GM12878 (cell line): ENCODE measurements at regions not wholly inside any gene's neighbourhood (a gene's known extent, or its start where the extent isn't known, plus 50 kb on each side); places are given as distances from the start of the nearest gene placed in this dataset.
A peak's percentile ranks its signal among the peaks of the same experiment; 100 is the strongest.

Experiments
- ATAC-seq: fragments of 200-7000 bp; cut with Tn5 transposase; 3 replicates; pipeline ENCODE4 v1.9.1; 2020; ENCODE audit warnings: mild to moderate bottlenecking, moderate library complexity
- BruUV-seq: library from RNA; stranded (reverse); fragments of 400-500 nt; replicated peaks from 2 replicates; lab custom pipeline; 2021; lab: Mats Ljungman, UMichigan
- CTCF ChIA-PET: fragments of 300-600 bp; sonication (Branson Sonifier 250); formaldehyde crosslinking; extraction: SDS; loops from one replicate; lab custom pipeline; 2021; ENCODE audit warnings: inconsistent platforms; lab: Yijun Ruan, JAX
- POLR2A ChIA-PET: fragments of 350-600 bp; formaldehyde crosslinking; extraction: SDS; loops from one replicate; lab custom pipeline; 2021; ENCODE audit warnings: inconsistent platforms; lab: Charles Lee
- RAD21 ChIA-PET: fragments of 300-600 bp; sonication (Branson Sonifier 250); formaldehyde crosslinking; loops from one replicate; lab custom pipeline; 2023; ENCODE audit warnings: antibody characterized with exemption; ENCODE audit not compliant: unreplicated experiment; lab: Charles Lee
- SMC1A ChIA-PET: fragments of 300-600 bp; sonication (Branson Sonifier 250); formaldehyde crosslinking; loops from one replicate; lab custom pipeline; 2023; ENCODE audit not compliant: unreplicated experiment, uncharacterized antibody; lab: Charles Lee
- DNase-seq: peaks from one replicate; pipeline ENCODE4 v3.0.0-alpha.2; 2011; ENCODE audit warnings: low read depth, low spot score
- FAIRE-seq: peaks from 3 replicates; lab custom pipeline; 2011; peaks lifted over from hg19 to GRCh38; lab: Jason Lieb, UNC
- H2AFZ ChIP-seq: 2 replicates; pipeline ENCODE4 v1.6.0; 2011; ENCODE audit warnings: low read depth, low read length, control low read depth; ENCODE audit not compliant: control insufficient read depth
- H3K27ac ChIP-seq: 2 replicates; pipeline ENCODE4 v1.5.1; 2011; ENCODE audit warnings: control low read depth; ENCODE audit not compliant: control insufficient read depth, insufficient read depth
- H3K27me3 ChIP-seq, 2 experiments: replicated peaks in 1 of 2; 2 replicates each; pipeline versions ENCODE4 v1.6.0 to v1.6.1; 2011; ENCODE audit warnings: low read length in 1 of 2; ENCODE audit not compliant: control insufficient read depth in 2 of 2, insufficient read depth in 2 of 2
- H3K36me3 ChIP-seq, 2 experiments: 2 replicates each; pipeline ENCODE4 v1.5.1; 2011; ENCODE audit warnings: low read length in 1 of 2; ENCODE audit not compliant: control insufficient read depth in 2 of 2, insufficient read depth in 2 of 2
- H3K4me1 ChIP-seq: 2 replicates; pipeline ENCODE4 v1.6.1; 2011; ENCODE audit warnings: mild to moderate bottlenecking, low read length, moderate library complexity, mixed read lengths; ENCODE audit not compliant: control insufficient read depth, insufficient read depth
- H3K4me2 ChIP-seq: 2 replicates; pipeline ENCODE4 v1.6.0; 2011; ENCODE audit warnings: control low read depth; ENCODE audit not compliant: control insufficient read depth, insufficient read depth
- H3K4me3 ChIP-seq: fragments of 200-600 bp; sonication (generic); 2 replicates; pipeline ENCODE4 v1.5.1; 2016
- H3K79me2 ChIP-seq: 2 replicates; pipeline ENCODE4 v1.6.0; 2011; ENCODE audit warnings: low read length; ENCODE audit not compliant: control insufficient read depth, insufficient read depth
- H3K9ac ChIP-seq: 2 replicates; pipeline ENCODE4 v1.8.0; 2011; ENCODE audit warnings: low read length, control low read depth, mixed read lengths; ENCODE audit not compliant: control insufficient read depth, insufficient read depth
- H3K9me3 ChIP-seq: replicated peaks from 3 replicates; pipeline ENCODE4 v1.5.1; 2011; ENCODE audit warnings: mild to moderate bottlenecking, low read length; ENCODE audit not compliant: control insufficient read depth, insufficient read depth
- H4K20me1 ChIP-seq: 2 replicates; pipeline ENCODE4 v1.6.0; 2011; ENCODE audit not compliant: control insufficient read depth, insufficient read depth
- BMI1 ChIP-seq: fragments of 450-650 bp; IDR thresholded peaks from 2 replicates; pipeline ENCODE4 v1.6.1; 2016; ENCODE audit warnings: mild to moderate bottlenecking, moderate library complexity, borderline replicate concordance
- CBFB ChIP-seq: IDR thresholded peaks from 2 replicates; pipeline ENCODE4 v1.6.1; 2016; ENCODE audit warnings: antibody characterized with exemption, low read depth
- CTCF ChIP-seq, 3 experiments: IDR thresholded peaks in 2 of 3; conservative IDR thresholded peaks in 1 of 3; 2 replicates each; pipeline ENCODE4 v1.5.1; 2011; ENCODE audit warnings: low read depth in 3 of 3, low read length in 3 of 3, mild to moderate bottlenecking in 3 of 3, control low read depth in 2 of 3, moderate library complexity in 2 of 3, inconsistent platforms in 1 of 3, mixed read lengths in 1 of 3; ENCODE audit not compliant: control insufficient read depth in 2 of 3, insufficient read depth in 1 of 3; ENCODE audit errors: extremely low read depth in 1 of 3
- GABPA ChIP-seq: IDR thresholded peaks from 2 replicates; pipeline ENCODE4 v1.6.1; 2014; ENCODE audit warnings: antibody characterized with exemption, low read depth, mild to moderate bottlenecking, inconsistent platforms
- HDAC6 ChIP-seq: fragments of 200-600 bp; sonication (generic); IDR thresholded peaks from one replicate; pipeline ENCODE4 v1.8.0; 2017; ENCODE audit warnings: antibody characterized with exemption; ENCODE audit not compliant: unreplicated experiment
- MYB ChIP-seq: fragments of 150-350 bp; IDR thresholded peaks from 2 replicates; pipeline ENCODE4 v1.6.1; 2014; ENCODE audit warnings: mild to moderate bottlenecking, low read depth, low read length, borderline replicate concordance
- NBN ChIP-seq: fragments of 450-650 bp; IDR thresholded peaks from 2 replicates; pipeline ENCODE4 v1.6.1; 2016
- PBX3 ChIP-seq: IDR thresholded peaks from 2 replicates; pipeline ENCODE4 v1.6.1; 2011; ENCODE audit warnings: mild to moderate bottlenecking, low read depth, low read length, moderate library complexity; ENCODE audit not compliant: insufficient replicate concordance
- PRDM15 ChIP-seq: fragments of 450-650 bp; formaldehyde crosslinking; IDR thresholded peaks from 2 replicates; pipeline ENCODE4 v1.4.0; 2020; ENCODE audit warnings: mild to moderate bottlenecking, moderate library complexity
- RAD21 ChIP-seq: IDR thresholded peaks from 2 replicates; pipeline ENCODE4 v1.6.1; 2011; ENCODE audit warnings: mild to moderate bottlenecking, low read depth, low read length, moderate library complexity; ENCODE audit not compliant: insufficient read depth
- RFX5 ChIP-seq: IDR thresholded peaks from 2 replicates; pipeline ENCODE4 v1.6.1; 2011; ENCODE audit warnings: low read depth, low read length, improper control_type of control experiment
- SIN3A ChIP-seq: IDR thresholded peaks from 2 replicates; pipeline ENCODE4 v1.6.1; 2012; ENCODE audit warnings: low read depth, low read length, improper control_type of control experiment
- SMC3 ChIP-seq: IDR thresholded peaks from 2 replicates; pipeline ENCODE4 v1.6.1; 2011; ENCODE audit warnings: low read length, improper control_type of control experiment, borderline replicate concordance
- TARDBP ChIP-seq: IDR thresholded peaks from 2 replicates; pipeline ENCODE4 v1.6.1; 2016; ENCODE audit warnings: borderline replicate concordance
- TCF3 ChIP-seq: IDR thresholded peaks from 2 replicates; pipeline ENCODE4 v1.6.1; 2012; ENCODE audit warnings: low read depth, mild to moderate bottlenecking, low read length, borderline replicate concordance; ENCODE audit not compliant: insufficient read depth
- WGBS: methylation state at CpG from one replicate; pipeline ENCODE4 v1.1.6; 2016; ENCODE audit warnings: low lambda C conversion rate; ENCODE audit not compliant: insufficient replicate concordance, insufficient coverage; ENCODE audit errors: missing lambda C conversion rate; 5-methylcytosine and 5-hydroxymethylcytosine counted together
- in situ Hi-C: fragments of 300-500 bp; cut with MboI; formaldehyde crosslinking; loops from 9 replicates; pipeline ENCODE4 v1.14.3; 2018; ENCODE audit warnings: mixed read lengths
- intact Hi-C: fragments of 100-400 bp; cut with micrococcal nuclease; formaldehyde crosslinking; loops from one replicate; pipeline ENCODE4 v1.14.2; 2022; ENCODE audit not compliant: unreplicated experiment

GRCh38 chr2:129192841-129193253 lies 786.6 kb upstream of the RAB6C start (continued):
- TF ChIP-seq TCF3 (no peak), CBFB (no peak), NBN (no peak), RFX5 (no peak)

- RAD21 ChIA-PET = no interaction called here
- DNase-seq = no peak
Measured at GRCh38 chr2:129193961-129194360, 785.5 kb upstream of the RAB6C start.

More at GRCh38 chr2:129193961-129194360, 785.5 kb upstream of the RAB6C start:
- no peak overlapping the region for H2AFZ ChIP-seq
- ATAC-seq (no peak), FAIRE-seq (no peak)
- no peak for TF ChIP-seq BMI1
- peak; percentile 13; the same call in 1 of the 2 replicates for TF ChIP-seq SMC3
- peak in 1 of 3 experiments; percentile 9; a peak in 2 of 6 replicates for TF ChIP-seq CTCF (IDR thresholded peaks at IDR 0.05 in 2 of 3, conservative IDR thresholded peaks at IDR 0.05 in 1 of 3; ENCODE audit: control insufficient read depth in 2 of 3, extremely low read depth in 1 of 3, insufficient read depth in 1 of 3, low read depth in 3 of 3, low read length in 3 of 3)
- TF ChIP-seq TARDBP = no peak
- TF ChIP-seq RAD21 = peak; percentile 15; the same call in 1 of the 2 replicates
- TF ChIP-seq GABPA = no peak
- no peak for TF ChIP-seq SIN3A
- TF ChIP-seq PRDM15 = no peak
- TF ChIP-seq HDAC6 = no peak
- TF ChIP-seq PBX3 = no peak
- TF ChIP-seq MYB = no peak
- POLR2A ChIA-PET = no interaction called here
- no peak overlapping the region for H3K9ac ChIP-seq
- no peaks in the 10 kb centered on the region for H4K20me1 ChIP-seq
- 3% methylated on average over 4 of the region's 4 CpGs for WGBS
- BruUV-seq = no TSS peak
- in situ Hi-C loops = no loop called here
- SMC1A ChIA-PET = interaction anchor here (2.0 kb wide), 1 partner anchor 203 kb away, joined by 6 read pairs; no protein-coding TSS in a partner anchor
- H3K79me2 ChIP-seq = no peaks in the 10 kb centered on the region
- CTCF ChIA-PET = interaction anchor here (1.1 to 1.6 kb wide), 2 partner anchors 30 to 207 kb away, joined by 3 read pairs; no protein-coding TSS in a partner anchor
- no peaks in the 10 kb centered on the region for H3K4me1 ChIP-seq
- no peaks in the 10 kb centered on the region for H3K9me3 ChIP-seq
- no peaks in the 10 kb centered on the region for H3K36me3 ChIP-seq
- no peak overlapping the region for H3K4me2 ChIP-seq
- H3K4me3 ChIP-seq = no peak overlapping the region
- H3K27ac ChIP-seq = no peak overlapping the region
- no peaks in the 10 kb centered on the region for H3K27me3 ChIP-seq
- intact Hi-C loops = loop anchor here (2.0 to 10.0 kb wide), 2 partner anchors 203 to 661 kb away; no protein-coding TSS in a partner anchor
